ENCODE measurements at regions not wholly inside any gene's neighbourhood (a gene's known extent, or its start where the extent isn't known, plus 50 kb on each side); places are given as distances from the start of the nearest gene placed in this dataset.

DNA sequence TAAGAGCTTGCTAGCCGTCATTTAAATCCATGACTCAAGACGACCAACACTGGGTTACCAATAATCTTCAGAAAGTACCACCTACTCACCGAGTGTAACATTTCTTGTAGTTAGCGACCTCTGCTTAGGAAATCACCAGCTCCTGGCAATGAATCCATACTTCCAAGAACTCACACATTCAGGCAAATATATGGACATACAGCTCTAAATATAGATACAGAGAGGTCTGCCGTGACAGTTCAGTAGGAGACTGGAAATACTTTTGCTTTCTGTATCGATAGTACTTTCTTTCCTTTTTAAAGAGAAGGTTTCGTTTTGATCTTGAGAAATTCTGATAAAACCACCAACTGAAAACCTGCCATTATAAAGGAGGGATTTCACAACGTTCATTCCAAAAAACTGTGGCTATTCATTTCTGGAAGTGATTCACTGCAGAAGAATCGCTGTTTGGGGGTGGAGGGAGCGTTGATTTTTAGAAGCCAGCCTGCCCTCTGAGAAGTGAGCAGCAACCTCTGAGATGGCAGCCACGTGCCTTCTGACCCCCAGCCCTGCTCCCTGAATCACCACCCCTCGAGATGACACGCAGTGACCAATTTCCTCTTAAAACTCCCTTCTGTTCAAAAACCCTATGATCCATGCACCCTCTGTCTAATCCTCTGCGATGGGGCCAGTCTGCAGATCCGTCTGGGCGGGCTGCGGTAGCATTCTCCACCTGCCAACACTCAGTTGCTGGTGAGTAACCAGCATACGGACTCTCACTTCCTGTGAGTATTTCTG, 179.0 kb upstream of the KLF14 start:
- DNase-seq = no peak

GRCh38 chr7:130913639-130914553, 179.9 kb upstream of the KLF14 start:
- no peak for DNase-seq

DNA sequence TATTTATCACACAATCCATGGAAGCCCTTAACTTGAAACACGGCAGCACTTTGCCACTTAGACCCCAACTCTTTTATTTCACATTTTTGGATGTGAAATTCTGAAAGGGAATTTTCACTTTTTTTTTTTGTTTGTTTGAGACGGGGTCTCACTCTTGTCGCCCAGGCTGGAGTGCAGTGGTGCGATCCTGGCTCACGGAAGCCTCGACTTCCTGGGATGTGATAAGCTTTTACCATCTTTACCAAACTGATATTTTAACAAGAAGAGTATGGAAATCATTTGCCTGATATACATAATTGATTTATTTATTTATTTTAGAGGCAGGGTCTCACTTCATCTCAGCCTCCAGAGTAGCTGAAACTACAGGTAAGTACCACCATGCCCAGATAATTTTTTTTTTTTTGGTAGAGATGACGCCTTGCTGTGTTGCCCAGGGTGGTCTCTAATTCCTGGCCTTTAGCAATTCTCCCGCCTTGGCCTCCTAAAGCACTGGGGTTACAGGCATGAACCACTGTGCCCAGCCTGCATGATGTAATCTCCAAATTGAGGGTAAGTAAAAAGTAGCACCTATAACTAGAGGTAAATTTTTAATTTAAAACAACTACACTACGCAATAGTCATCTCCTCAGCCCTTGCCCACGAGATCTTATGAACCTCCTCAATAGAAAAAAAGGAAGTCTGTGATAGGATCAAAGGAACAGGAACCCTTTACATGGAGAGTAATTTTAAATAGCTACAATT, 180.7 kb upstream of the KLF14 start:
- no peak for DNase-seq

GRCh38 chr7:130917669-130918128, 183.7 kb upstream of the KLF14 start:
- DNase-seq = no peak

DNA sequence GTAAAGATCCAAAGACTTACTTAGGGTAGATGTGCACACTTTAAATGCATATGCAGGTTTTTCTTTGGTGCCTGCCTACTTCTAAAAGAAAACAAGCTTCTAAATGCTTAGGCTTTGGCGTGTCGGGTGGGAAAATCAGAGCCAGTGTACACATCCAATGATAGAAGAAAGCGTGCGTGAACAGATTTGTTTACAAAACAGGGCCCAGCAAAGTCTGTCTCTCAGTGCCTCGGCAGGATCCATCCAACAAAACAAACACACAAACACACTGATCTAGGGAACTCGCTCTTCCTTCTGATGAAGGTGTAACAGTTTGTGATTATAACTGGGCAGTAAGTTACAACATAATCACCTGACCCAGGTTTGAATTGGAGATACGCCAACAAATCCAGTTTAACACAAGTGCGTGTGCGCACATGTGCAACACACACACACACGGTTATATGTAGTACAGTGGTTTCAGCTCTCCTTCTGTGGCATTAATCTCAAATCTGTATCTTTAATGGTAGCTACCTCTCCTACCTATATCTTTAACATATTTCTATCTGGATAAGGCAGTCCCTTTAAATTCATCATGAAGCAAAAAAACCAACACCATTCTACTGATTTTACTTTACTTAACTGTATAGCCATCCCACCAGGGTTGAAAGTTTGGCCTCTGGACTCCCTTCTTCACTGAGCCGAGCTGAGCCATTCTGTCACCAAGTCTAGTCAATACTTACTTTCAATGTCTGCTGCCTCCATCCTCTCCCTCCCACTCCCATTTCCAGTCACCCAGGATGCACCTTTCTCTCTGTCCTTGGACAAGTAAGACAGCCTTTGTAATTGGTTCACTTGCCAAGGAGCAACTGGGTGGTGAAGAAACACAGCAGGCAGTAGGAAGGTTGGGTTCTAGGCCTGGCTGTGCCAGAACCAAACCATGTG, 184.4 kb upstream of the KLF14 start:
- no peak for DNase-seq

- DNase-seq = no peak
These were observed 185.5 kb upstream of the KLF14 start for GRCh38 chr7:130919316-130920103.

DNA sequence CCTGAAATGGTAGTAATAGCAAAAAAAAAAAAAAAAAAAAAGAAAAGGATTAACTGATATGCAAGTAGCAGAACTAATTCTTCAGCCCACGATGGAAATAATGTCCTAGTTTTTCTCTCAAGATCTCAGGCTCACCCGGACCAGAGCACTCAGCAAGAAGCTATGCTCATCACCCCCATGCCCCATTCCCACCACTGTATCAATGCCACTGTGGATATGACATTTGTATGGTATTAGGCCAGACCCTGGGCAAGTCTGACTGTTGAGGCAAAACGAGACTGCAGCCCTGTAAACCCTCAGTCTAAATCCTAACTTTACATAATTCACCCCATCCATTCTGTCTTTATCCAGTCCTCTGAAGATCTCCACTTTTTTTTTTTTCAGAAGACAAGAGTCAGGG, 186.1 kb upstream of the KLF14 start:
- DNase-seq = no peak

DNA sequence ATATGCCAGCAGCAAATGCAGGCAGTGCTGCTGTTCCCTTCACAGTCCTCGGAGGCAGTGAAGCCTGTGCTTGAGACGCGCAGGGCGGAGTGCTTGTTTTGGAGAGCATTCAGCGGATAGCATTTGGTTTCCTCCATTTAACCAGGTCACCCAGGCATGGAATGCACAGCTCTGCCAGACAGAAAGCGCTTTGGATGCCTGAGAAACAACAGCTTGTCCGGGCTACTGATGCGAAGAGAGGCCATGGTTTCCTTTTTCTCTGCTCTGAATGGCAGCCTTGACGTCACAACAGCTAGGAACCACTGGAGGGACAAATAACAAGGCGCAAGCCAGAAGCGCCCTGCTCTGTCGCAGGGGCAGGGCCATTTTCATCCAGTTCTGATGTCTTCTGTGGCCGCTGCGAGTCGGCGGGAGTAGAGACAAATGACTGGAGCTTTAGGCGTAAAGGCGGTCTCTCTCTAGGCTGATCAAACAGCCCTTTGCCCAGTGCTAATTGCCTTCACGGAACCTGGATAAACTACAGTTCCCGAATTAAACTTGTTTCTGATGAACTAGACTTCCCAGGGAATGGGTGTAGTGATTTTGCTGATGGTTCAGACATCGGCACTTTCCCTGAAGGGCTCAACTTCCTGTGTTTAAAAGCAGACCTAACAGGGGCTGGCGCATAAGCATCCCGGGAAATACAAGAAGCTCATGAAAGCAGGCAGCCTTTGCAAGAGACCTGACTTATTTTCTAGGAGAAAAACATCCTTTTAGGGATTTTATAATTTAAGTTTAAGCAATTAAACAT, 187.6 kb upstream of the KLF14 start:
- peak; percentile 60 for DNase-seq

GRCh38 chr7:130922206-130923112, 188.5 kb upstream of the KLF14 start:
- no peak for DNase-seq

GRCh38 chr7:130923365-130923764, 189.4 kb upstream of the KLF14 start:
- DNase-seq = no peak

DNA sequence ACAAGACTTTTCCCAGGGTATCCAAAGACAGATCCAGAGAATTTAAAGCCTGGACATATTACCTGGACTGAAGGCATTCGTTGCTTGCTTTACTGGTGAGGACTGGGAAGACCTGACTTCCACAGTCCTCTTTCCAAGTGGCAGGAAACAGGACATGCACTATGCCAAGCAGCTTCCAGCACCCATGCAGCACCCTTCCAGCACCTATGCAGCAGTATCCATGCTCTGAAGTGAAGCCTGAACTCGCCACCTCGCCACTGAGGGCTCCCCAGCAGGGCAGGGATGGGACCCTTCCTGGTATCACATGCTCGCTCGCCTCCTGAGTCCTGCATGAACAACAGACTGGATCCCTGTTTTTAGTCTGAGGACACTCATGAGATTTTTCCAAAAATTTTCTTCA, 189.9 kb upstream of the KLF14 start:
- no peak for DNase-seq

DNA sequence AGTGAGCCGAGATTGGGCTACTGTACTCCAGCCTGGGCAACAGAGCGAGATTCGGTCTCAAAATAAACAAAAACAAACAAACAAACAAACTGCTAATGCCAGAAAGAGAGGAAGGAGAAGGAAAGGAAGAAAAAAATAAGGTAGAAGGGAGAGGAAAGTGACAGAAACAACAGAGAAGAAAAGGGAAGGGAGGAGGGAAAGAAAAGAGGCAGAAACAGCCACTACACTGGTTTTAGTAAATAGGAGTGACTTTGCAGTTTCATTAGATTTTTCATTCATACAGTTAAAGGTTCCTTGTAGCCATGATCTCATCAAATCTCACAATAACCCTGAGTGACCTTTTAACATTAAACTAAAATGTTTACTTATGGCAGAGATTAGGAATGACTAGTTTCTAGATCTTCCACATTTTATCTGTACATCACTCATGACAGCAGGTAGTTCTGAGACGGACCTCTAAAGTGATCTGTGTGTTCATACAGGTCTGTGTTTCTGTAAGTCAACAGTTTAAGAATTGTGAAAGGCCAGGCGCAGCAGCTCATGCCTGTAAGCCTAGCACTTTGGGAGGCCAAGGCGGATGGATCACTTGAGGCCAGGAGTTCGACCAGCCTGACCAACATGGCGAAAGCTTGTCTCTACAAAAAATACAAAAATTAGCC, 191.3 kb upstream of the KLF14 start:
- DNase-seq = no peak

- DNase-seq = no peak
These were observed 192.1 kb upstream of the KLF14 start for GRCh38 chr7:130926001-130926691.

GRCh38 chr7:130927062-130927461, 193.1 kb upstream of the KLF14 start:
- DNase-seq = no peak

GRCh38 chr7:130927564-130927963, 193.6 kb upstream of the KLF14 start:
- no peak for DNase-seq

- DNase-seq = peak; percentile 13
These were observed 196.1 kb upstream of the KLF14 start for GRCh38 chr7:130929896-130930659.

DNA sequence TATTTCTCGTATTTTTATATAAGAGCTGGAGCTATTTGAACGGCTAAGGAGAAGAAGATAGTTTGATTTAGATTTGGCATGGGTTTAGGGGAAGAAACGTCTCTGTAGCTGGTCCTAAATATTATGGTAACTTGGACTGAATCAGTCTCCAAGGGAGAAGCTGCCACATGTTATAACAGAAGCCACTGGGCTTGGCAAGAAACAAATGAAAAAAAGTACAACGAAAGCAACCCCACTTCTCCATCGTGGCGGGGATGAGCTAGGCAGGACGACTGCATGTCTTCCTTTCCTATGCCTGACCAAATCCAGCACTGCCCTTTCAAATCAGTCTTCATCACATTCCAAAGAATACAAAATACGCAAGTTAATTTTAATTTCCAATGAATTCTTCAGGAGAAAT, 196.7 kb upstream of the KLF14 start:
- no peak for DNase-seq
